GM18867 (cell line): ENCODE measurements at regions not wholly inside any gene's neighbourhood (a gene's known extent, or its start where the extent isn't known, plus 50 kb on each side); places are given as distances from the start of the nearest gene placed in this dataset.
"Not testable (repeated sequence)": the region's sequence is repeated elsewhere in the genome, so short reads cannot be mapped to it uniquely, and the experiment has no call there.

Experiments
- ATAC-seq: cut with Tn5 transposase; IDR thresholded peaks from one replicate; pipeline ENCODE4 v1.9.1; 2021; ENCODE audit warnings: mild to moderate bottlenecking, moderate library complexity; ENCODE audit not compliant: unreplicated experiment

GRCh38 chr10:26355241-26355640, 82.9 kb upstream of the APBB1IP start:
- no peak for ATAC-seq

GRCh38 chr10:26357203-26357602, 80.9 kb upstream of the APBB1IP start:
- no peak for ATAC-seq

- ATAC-seq = no peak
Observed at GRCh38 chr10:26358071-26358470, 80.1 kb upstream of the APBB1IP start.

GRCh38 chr10:26359670-26360069, 78.5 kb upstream of the APBB1IP start:
- no peak for ATAC-seq

GRCh38 chr10:26361351-26361750, 76.8 kb upstream of the APBB1IP start:
- ATAC-seq = no peak

- no peak for ATAC-seq
Observed at GRCh38 chr10:26361971-26362370, 76.2 kb upstream of the APBB1IP start.

- no peak for ATAC-seq
Observed at GRCh38 chr10:26365681-26366358, 72.3 kb upstream of the APBB1IP start.

GRCh38 chr10:26367035-26367434, 71.1 kb upstream of the APBB1IP start:
- ATAC-seq = not testable (repeated sequence)

- no peak for ATAC-seq
Observed at GRCh38 chr10:26367771-26368170, 70.4 kb upstream of the APBB1IP start.

GRCh38 chr10:26368463-26368862, 69.7 kb upstream of the APBB1IP start:
- ATAC-seq = peak; percentile 48

- peak; percentile 64 for ATAC-seq
Observed at GRCh38 chr10:26372513-26373354, 65.4 kb upstream of the APBB1IP start.

- no peak for ATAC-seq
Observed at GRCh38 chr10:26374426-26374825, 63.7 kb upstream of the APBB1IP start.

- ATAC-seq = not testable (repeated sequence)
Observed at GRCh38 chr10:26377224-26377810, 60.8 kb upstream of the APBB1IP start.

GRCh38 chr10:26378861-26379294, 59.3 kb upstream of the APBB1IP start:
- no peak for ATAC-seq

- ATAC-seq = no peak
Observed at GRCh38 chr10:26380815-26381214, 57.3 kb upstream of the APBB1IP start.

- no peak for ATAC-seq
Observed at GRCh38 chr10:26381986-26382385, 56.2 kb upstream of the APBB1IP start.

- no peak for ATAC-seq
Observed at GRCh38 chr10:26384600-26384999, 53.5 kb upstream of the APBB1IP start.

GRCh38 chr10:26385443-26385842, 52.7 kb upstream of the APBB1IP start:
- ATAC-seq = no peak

GRCh38 chr10:26386781-26387180, 51.4 kb upstream of the APBB1IP start:
- no peak for ATAC-seq
